ENCODE measurements at regions not wholly inside any gene's neighbourhood (a gene's known extent, or its start where the extent isn't known, plus 50 kb on each side); places are given as distances from the start of the nearest gene placed in this dataset.
"Not testable (repeated sequence)": the region's sequence is repeated elsewhere in the genome, so short reads cannot be mapped to it uniquely, and the experiment has no call there.

DNA sequence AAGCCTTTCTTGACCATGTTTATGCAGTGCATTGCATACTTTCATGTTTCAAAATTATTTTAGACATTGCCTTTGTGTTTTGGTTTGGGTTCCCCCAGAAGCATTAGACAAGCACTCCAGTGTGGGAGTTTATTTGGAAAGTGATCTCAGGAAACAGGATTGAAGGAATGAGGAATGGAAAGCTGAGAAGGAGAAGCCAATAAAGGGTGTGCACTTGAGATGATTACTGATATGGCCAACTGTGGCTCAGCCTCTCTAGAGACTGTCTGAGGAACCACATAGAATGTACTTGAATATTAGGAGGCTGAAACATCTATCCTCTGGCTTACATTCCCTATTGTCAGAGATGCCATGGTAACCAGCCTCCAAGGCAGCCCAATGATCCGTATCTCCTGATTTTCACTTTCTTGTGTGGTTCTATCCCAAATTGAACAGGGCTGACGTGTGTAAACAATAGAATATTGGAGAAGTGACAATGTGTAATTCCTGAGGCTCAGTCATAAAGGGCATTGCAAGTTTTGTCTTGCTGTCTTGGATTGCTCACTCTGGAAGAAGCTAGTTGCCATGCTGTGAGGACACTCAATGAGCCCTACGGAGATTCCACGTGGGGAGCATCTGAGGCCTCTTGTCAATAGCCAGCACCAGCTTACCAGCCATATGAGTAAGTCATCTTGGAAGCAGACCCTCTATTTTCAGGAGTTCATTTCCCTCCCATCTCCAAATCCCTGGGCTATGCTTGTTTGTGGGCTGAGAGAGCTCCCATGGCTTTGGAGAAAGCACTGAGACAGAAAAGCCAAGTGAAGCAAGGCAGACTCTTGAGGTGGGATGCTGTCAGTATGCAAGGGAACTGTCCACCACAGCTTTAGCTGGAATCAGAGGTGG, 84.7 kb downstream of the SCN11A start:
- no peak for DNase-seq (ENCODE audit: low read depth in 2 of 2)

DNA sequence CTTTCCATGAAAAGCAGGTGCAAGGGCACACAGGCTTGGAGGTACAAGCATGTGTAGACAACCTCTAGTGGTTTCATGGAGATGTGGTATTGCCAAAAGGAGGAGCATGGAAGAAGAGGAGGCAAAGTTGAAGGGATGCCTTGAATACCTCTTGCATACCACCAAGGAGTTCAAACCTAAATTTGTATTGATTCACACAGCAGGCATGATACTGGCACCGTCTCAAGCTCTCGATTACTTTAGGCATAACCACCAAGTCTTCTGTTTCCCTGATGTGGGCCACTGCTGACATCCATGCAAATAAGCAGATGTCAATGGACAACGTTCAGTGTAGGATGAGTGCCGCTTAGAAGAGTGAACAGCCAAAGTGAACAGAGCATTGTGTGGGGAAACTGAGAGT, 87.1 kb downstream of the SCN11A start:
- no peak for DNase-seq (ENCODE audit: low read depth in 2 of 2)

DNA sequence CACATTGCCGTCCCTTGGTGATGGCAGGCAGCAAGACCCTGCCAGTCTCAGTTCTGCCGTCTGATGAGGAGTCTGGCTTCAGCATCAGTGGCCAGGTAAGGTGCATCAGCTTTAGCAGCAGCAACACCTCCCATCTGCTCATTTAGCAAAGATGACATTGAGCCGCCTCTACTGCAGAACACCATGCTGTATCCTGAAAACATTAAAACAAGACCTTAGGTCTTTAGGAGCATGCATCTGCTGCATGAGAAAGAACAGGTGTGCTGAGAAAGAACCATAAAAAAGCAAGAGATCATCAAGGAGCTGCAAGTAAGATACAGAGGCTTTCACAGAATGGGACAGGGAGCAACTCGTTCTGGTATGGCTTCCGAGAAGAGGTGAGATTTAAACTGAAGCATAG, 87.5 kb downstream of the SCN11A start:
- no peak for DNase-seq (ENCODE audit: low read depth in 2 of 2)

DNA sequence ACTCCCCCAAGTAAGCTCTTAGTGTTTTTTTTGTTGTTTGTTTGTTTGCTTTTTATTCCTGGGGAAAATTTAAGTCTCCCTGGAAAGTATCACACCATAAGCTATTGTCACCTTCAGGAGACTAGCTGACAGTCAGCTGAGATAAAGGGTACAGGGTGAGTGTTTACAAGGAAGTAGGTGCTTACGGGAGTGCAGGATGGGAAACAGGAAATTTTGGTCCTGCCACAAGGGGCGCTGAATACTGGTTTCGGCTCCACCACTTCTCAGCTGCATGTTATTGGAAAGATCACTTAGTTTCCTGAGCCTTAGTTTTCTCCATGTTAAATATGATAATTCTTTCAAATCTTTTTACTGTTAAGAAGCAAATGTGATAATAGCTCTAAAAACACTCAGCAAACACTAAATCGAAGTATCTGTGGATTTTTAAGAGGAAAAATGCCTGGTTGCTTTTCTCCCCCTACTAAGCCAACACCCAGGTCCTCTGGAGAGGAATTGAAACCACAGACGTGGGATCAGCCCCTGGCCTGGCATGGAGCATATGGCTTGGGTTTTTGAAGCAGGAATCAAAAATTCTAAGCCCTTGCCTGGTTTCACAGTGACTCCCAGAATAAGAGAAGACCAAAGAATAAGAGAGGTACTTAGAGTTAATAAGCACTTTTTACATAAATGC, 90.7 kb downstream of the SCN11A start:
- DNase-seq (ENCODE audit: low read depth in 2 of 2): no peak

DNA sequence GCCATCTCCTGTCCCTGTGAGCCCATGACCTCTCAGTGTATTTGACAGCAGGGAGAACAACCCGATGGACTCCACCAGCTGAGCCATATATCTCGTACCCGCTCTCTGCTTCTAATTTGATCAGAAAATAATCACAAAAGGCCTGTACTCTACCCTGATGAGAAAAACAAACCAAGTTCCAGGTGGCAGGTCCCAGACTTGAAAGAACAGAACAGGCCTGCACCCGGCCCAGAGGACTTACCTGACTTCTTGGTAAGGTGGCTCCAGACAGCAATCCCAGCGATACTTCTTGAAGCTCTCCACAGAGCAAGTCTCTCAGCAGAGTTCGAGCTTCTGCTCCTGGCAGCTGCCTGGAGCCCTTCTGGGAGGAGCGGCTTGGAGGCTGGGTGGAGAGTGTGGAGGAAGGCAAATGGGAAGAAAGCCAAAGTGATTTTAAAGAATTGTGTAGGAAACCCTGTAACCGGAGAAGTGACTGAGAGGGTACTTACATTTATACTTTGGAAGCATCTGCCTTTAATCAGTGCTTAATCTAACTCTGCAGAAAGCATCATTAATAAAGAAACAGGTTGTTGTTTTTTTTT, 91.6 kb downstream of the SCN11A start:
- peak; percentile 30 for DNase-seq (ENCODE audit: low read depth in 2 of 2)

DNA sequence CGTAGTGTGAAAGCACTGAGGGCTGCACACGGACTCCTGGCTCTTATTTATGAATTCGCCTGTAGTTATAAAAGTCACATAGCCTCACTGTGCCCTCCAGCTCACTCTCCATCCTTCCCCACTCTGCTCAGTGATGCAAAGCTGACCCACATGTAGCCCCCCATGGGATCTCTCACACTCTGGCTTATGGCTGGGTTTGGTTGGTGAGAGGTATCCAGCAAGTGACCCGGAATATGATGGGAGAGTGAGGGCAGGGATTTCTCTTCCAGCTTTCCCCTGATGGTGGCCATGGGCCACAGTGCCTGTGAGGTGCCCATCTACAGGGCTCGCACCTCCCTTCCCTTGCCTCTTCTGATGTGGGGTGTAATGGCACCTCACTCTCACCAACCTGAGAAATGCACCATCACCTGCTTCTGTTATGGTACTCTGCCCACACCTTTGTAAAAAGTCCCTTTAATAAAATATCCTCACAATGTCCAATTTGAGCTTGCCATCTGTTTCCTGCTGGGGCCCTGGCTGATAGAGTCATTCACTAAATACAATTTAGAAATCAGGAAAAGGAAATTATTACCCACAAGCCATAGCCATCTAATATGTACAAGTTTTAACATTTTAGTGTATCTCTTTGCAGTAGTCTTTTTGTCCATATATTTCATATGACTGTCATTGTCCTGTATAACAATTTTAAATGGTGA, 93.6 kb downstream of the SCN11A start:
- DNase-seq (ENCODE audit: low read depth in 2 of 2): no peak

DNA sequence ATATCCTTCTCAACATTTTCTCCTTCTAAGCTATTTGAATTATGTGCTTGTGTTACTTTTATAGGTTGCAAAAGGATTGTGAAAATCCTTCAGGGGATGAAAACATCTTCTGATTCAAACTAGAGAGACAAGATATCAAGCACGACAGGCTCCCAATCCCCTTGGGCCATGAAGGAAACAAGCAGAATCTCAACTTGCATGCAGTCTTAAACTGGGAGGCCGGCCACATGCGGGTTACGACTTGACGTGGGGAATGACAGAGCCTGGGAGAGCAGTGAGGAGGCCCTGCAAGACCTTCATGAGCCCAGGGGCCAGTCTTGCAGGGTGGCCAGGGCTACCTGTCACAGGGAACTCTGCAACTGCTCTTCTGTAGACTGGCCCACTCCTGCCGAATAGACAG, 94.4 kb downstream of the SCN11A start:
- DNase-seq (ENCODE audit: low read depth in 2 of 2): no peak

DNA sequence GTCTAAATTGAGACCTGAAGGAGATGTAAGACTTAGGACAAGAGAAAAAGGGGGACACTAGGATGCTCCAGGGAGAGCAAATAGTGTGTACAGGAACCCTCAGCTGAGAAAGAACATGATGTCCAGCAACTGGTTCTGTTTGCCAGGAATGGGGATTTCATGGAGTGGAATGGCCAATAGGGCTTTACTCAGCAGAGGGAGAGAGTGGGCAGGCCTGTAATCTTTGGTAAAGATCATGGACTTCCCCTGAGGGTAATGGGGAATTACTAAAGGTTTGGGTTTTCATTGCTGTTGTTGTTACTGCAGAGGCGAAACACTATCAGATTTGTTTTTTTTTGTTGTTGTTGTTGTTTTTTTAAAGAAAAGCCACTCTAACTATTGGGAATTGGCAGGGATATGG, 99.0 kb downstream of the SCN11A start:
- DNase-seq (ENCODE audit: low read depth in 2 of 2): no peak

DNA sequence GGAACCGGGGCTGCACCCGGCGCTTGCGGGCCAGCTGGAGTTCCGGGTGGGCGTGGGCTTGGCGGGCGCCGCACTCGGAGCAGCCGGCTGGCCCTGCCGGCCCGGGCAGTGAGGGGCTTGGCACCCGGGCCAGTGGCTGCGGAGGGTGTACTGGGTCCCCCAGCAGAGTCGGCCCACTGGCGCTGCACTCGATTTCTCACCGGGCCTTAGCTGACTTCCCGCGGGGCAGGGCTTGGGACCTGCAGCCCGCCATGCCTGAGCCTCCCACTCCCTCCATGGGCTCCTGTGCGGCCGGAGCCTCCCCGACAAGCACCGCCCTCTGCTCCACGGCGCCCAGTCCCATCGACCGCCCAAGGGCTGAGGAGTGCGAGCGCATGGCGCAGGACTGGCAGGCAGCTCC, 100.6 kb downstream of the SCN11A start:
- DNase-seq (ENCODE audit: low read depth in 2 of 2): not testable (repeated sequence)

DNA sequence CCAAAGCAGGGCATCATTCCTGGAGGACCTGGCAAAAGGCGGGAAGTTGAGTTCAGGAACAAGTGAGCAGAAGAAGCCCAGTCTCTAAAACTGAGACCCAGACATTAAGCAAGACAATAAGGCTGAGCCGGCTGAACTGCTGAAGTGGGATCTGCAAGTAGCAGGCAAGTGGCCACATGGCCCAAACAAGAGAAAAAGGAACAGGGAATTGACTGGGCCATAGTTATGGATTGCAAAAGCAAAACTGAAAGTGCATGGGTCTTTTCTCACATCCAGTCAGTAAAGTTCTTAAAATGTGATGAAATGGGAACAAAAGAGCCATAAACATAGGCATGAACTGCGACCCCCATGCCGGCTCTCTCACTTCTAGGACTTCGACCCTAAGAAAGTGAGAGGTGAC, 101.2 kb downstream of the SCN11A start:
- no peak for DNase-seq (ENCODE audit: low read depth in 2 of 2)

DNA sequence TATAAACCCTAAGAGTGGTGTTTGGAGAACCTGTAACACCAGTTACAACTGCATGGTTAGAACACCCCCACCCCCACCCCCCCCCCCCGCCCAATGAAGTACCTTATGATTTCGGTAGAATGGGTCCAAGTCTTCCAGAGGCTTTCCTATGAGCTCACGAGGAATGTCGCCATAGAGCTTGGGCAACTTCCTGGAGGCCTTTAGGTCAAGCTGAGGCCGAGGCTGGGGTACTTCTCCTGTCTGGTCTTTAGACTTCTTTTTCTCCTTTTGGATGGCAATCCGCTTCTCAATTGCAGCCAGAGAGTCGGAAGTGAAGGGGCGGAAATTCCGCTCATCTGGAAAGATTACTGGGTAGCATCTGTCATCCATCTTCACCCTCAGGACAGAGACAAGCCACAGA, 101.8 kb downstream of the SCN11A start:
- DNase-seq (ENCODE audit: low read depth in 2 of 2): no peak

DNA sequence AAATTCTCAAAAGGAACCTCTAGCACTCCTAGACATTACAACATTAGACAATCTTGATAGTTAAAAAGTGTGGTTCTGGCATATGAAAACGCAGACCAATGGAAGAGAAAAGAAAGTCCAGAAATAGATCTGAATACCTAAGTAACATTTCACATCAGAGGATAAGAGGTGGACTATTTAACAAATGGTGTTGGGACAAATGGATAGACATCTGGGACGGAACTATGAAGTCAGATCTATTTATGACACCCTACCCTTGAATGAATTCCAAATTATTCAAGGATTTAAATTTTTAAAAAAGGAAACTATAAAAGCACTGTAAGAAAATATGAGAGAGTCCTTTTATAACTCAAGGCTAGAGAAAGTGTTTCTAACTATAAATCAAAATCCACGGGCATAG, 111.3 kb downstream of the SCN11A start:
- DNase-seq (ENCODE audit: low read depth in 2 of 2): no peak

DNA sequence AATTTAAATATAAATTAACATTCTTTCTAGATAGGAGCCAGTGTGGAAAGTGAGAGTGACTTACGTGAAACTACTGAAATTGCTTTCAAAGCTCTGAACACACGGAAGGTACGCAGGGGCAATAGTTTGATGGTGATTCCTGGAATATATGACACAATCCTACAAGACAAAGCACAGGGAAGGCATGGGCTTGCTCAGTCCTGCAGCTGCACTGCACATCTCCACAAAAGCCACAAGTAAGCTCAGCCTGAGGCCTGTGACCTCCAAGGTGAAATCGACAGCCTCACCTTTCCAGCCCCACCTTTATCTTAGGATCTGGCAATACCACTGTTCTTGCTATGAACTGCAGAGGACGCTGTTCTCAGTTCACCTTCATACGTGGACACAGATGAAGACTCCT, 109.3 kb upstream of the SCN10A start:
- no peak for DNase-seq (ENCODE audit: low read depth in 2 of 2)

DNA sequence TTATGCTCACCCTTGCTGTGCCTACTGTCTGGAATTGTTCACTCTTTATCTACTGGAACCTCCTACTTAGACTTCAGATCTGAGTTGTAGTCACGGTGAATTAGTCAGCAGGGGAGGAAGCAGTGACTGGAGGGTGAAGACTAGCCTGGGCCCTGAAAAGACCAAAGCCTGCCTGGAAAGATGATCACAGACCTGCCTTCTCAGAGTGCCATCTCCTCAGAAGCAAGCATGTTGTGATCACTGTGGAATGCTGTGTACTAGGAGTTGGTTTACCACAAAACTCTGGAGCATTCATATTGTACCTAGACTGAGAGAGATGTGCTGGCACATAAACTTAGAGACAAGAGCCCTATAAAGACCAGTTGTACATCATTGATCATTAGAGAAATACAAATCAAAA, 100.7 kb upstream of the SCN10A start:
- DNase-seq (ENCODE audit: low read depth in 2 of 2): no peak

DNA sequence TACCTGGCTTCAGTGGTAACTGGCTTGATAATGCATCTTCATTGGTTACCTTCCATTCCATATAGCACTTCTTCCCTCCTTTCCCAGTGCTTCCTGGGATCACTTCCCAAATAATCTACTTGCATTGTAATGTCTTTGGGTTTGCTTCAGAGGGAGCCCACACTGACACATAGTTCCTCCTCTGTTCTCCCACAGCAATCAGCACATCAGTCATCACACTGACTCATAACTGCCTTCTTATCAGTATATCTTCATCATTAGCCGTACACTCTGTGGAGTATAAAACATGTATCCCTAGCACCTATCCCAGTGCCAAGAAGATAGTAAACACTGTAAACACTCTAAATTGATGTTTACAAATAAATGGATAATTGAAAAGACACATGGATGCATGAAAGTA, 91.4 kb upstream of the SCN10A start:
- DNase-seq (ENCODE audit: low read depth in 2 of 2): no peak

DNA sequence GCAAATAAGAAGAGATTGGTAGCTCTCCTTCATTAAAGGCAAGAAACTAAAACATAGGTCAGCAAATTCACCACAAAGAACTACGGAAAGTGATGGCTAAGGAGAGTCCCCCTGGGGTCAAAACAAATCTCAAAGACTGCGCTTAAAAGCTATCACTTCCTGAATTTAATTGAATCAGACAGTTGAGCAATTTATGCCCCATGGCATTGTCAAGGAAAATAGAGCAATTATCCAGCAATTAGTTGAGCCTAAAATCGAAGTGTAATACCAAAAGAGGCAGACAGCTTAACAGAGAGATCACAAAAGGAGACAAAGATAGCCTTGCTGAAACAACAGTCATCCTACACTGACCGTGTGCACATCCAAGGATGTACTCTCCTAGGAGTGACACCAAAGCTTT, 74.4 kb upstream of the SCN10A start:
- DNase-seq (ENCODE audit: low read depth in 2 of 2): no peak

DNA sequence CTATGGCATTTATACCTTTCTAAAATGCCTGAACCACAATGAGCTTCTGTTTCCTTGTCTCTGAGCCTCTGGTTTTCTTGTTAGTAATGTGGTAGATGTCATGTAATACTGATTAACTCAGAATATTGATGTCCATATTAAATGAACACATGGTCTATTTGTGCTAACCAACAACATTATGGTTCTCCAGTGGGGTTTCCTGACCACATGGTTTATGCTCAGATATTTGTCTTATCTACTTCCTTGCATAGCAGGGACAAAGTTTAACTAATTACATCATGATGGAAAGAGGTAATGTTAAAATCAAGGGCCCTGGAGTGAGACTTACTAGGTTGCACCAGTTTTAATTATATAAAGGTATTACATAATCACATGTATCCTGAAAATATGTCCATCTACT, 62.6 kb upstream of the SCN10A start:
- no peak for DNase-seq (ENCODE audit: low read depth in 2 of 2)
